ENCODE measurements at regions not wholly inside any gene's neighbourhood (a gene's known extent, or its start where the extent isn't known, plus 50 kb on each side); places are given as distances from the start of the nearest gene placed in this dataset.

DNA sequence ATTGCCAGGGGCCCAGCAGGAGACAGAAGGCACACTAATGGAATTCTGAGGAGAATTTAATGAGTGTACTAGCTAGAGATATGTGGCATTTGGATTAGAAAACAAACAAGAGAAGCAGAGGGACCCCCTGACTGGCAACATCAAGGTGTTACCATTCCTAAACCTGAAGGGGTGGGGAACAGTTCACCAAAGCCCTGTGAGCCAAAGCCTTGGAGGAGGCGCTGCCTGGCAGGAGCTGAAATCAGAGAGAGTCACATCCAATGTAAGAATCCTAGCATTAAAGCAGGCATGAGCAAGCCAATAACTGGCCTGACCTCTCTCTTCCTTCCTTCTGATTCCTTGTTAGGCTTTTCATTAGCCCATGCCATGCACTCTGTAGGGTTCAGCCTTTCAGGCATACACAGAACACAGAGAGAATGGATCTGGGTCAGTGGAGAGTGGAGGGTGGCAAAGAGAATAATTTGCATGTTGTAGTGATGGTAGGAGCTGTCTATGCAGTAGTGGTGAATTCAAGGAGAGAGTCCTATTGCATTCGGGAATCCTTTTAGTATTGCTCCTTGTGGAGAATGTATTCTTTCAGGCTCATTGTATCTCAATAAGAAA lies 367.2 kb upstream of the MAN1A1 start (continued):
- TF ChIP-seq AR (CRISPR knock-in tag; IDR thresholded peaks at IDR 0.05): no peak
- TF ChIP-seq NR2C2 (CRISPR knock-in tag; IDR thresholded peaks at IDR 0.05): no peak
- TF ChIP-seq ZNF671 (CRISPR knock-in tag; IDR thresholded peaks at IDR 0.05): no peak
- TF ChIP-seq ZBTB21 (CRISPR knock-in tag; IDR thresholded peaks at IDR 0.05; ENCODE audit: borderline replicate concordance): no peak
- TF ChIP-seq MAX (CRISPR knock-in tag; IDR thresholded peaks at IDR 0.05): no peak
- no peak for TF ChIP-seq TEAD1 (CRISPR knock-in tag; IDR thresholded peaks at IDR 0.05)
- TF ChIP-seq, protein P1, sequence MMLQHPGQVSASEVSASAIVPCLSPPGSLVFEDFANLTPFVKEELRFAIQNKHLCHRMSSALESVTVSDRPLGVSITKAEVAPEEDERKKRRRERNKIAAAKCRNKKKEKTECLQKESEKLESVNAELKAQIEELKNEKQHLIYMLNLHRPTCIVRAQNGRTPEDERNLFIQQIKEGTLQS (CRISPR knock-in tag; conservative IDR thresholded peaks at IDR 0.05): no peak

DNA sequence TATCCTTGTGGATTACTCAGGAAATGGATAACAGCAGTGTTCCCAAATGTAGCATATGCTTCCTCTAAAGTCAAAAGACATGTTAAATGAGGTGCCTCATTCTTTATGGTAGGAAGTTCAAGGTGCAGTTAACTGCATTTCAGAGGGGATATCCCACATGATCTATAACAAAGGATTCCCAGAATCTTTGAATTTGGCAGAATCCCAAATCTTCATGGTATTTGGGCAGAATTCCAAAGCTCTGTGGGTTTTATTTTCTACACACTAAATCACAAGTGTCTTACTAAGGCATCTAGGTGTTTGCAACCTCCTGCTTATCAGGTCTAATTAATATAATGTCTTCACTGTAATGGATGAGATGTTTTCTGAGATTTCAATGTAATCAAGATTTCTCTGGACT lies 364.3 kb upstream of the MAN1A1 start:
- peaks cover 25% of the 10 kb centered on the region for H3K4me1 Mint-ChIP-seq
- TF ChIP-seq ETV6 (CRISPR knock-in tag; IDR thresholded peaks at IDR 0.05): no peak
- no peak for TF ChIP-seq PRRX2 (CRISPR knock-in tag; IDR thresholded peaks at IDR 0.05)
- no peak for TF ChIP-seq TCF7 (CRISPR knock-in tag; IDR thresholded peaks at IDR 0.05; ENCODE audit: low read depth)
- no peak for TF ChIP-seq NFYB (CRISPR knock-in tag; conservative IDR thresholded peaks at IDR 0.05; ENCODE audit: low read depth)
- TF ChIP-seq IRF2 (CRISPR knock-in tag; IDR thresholded peaks at IDR 0.05; ENCODE audit: borderline replicate concordance, low read depth): no peak
- H3K27ac Mint-ChIP-seq: no peak overlapping the region
- no peak for ATAC-seq
- CTCF ChIA-PET: no interaction called here
- no peaks in the 10 kb centered on the region for H3K36me3 Mint-ChIP-seq
- POLR2A ChIA-PET: no interaction called here
- DNase-seq (ENCODE audit: low spot score): no peak
- H3K27me3 Mint-ChIP-seq (ENCODE audit: low read depth): no peaks in the 10 kb centered on the region
- H3K9me3 Mint-ChIP-seq: peaks cover 12% of the 10 kb centered on the region
- H3K4me3 Mint-ChIP-seq: no peak overlapping the region

- H3K27me3 Mint-ChIP-seq (ENCODE audit: low read depth): no peaks in the 10 kb centered on the region
- H3K27ac Mint-ChIP-seq: no peak overlapping the region
- no peak for TF ChIP-seq SMAD3 (CRISPR knock-in tag; IDR thresholded peaks at IDR 0.05; ENCODE audit: borderline replicate concordance)
- TF ChIP-seq ZNF219 (CRISPR knock-in tag; IDR thresholded peaks at IDR 0.05; ENCODE audit: borderline replicate concordance): no peak
- TF ChIP-seq E2F4 (CRISPR knock-in tag; IDR thresholded peaks at IDR 0.05; ENCODE audit: borderline replicate concordance, low read depth): no peak
- TF ChIP-seq CBFB (CRISPR knock-in tag; IDR thresholded peaks at IDR 0.05; ENCODE audit: low read depth): no peak
- no peak for TF ChIP-seq ESRRA (CRISPR knock-in tag; IDR thresholded peaks at IDR 0.05; ENCODE audit: borderline replicate concordance)
- TF ChIP-seq ZNF423 (CRISPR knock-in tag; IDR thresholded peaks at IDR 0.05): no peak
- TF ChIP-seq, protein P2, sequence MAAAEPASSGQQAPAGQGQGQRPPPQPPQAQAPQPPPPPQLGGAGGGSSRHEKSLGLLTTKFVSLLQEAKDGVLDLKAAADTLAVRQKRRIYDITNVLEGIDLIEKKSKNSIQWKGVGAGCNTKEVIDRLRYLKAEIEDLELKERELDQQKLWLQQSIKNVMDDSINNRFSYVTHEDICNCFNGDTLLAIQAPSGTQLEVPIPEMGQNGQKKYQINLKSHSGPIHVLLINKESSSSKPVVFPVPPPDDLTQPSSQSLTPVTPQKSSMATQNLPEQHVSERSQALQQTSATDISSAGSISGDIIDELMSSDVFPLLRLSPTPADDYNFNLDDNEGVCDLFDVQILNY (CRISPR knock-in tag; IDR thresholded peaks at IDR 0.05): no peak
- TF ChIP-seq AFF4 (CRISPR knock-in tag; IDR thresholded peaks at IDR 0.05; ENCODE audit: borderline replicate concordance): no peak
- no peak for TF ChIP-seq PRDM15 (CRISPR knock-in tag; IDR thresholded peaks at IDR 0.05)
- no peaks in the 10 kb centered on the region for H3K36me3 Mint-ChIP-seq
- no peak for ATAC-seq
- CTCF ChIA-PET: no interaction called here
- peaks cover 3% of the 10 kb centered on the region; the same call in 1 of the 2 replicates for H3K9me3 Mint-ChIP-seq
- no peak overlapping the region for H3K4me3 Mint-ChIP-seq
- POLR2A ChIA-PET: no interaction called here
- DNase-seq (ENCODE audit: low spot score): no peak
- peaks cover 9% of the 10 kb centered on the region for H3K4me1 Mint-ChIP-seq
Measured at GRCh38 chr6:119686644-119687043, 337.1 kb upstream of the MAN1A1 start.
